Amniotic stem cell (primary cell): ENCODE measurements at regions not wholly inside any gene's neighbourhood (a gene's known extent, or its start where the extent isn't known, plus 50 kb on each side); places are given as distances from the start of the nearest gene placed in this dataset.

Source experiments
- DNase-seq: peaks from one replicate; lab custom pipeline; 2025; lab: John Stamatoyannopoulos, UW

DNA sequence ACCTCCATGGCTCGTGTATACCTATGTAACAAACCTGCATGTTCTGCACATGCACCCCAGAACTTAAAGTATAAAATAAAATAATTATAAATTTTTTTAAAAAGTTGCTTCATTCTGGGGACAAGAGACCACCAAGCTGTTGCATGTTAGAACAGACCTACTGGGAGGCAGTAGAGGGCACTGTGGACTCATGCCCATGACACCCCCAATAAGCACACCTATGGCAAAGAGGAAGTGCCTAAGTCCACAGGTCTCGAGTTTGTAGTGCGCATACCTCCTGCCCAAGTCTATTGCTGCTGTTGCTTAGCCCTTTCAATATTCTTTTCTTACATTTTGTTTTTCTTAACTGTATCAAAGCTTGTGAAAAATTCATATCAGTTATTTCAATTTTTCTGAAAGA, 267.9 kb upstream of the THBS1 start:
- DNase-seq: no peak

DNA sequence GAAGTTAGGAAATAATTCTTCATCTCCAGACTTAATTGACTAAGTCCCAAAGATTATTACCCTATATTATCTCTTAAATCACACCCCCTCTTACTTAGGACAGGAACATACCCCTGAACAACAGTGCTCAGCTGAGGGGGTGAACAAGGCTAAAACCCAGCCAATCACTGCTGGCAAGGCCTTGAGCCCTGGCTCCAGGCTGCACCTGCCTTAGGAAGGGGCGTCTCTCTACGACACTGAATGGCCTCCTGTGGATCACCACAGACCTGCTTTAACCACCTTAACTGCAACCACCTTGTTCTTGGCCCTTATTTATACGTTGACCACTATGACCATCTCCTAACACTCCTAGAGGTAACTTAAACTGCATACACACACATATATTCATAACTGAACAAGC, 267.4 kb upstream of the THBS1 start:
- DNase-seq: no peak

DNA sequence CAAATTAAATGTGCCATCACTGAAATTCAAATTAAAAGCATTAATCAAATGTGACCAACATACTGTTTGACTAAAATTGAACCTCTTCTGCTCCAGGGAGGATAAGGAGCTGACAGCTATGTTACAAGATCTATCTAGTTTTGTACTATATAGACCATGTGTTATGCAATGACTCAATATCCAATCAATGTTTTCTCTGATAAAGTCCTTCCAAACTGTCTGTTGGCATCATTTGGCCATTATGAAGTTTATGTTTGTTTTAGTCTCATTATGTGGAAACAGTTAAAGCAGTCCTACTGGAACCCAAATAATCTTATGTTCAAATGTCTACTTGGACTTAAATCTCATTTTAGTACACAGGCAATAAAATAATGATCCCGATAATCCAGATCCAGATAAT, 267.0 kb upstream of the THBS1 start:
- DNase-seq: no peak

DNA sequence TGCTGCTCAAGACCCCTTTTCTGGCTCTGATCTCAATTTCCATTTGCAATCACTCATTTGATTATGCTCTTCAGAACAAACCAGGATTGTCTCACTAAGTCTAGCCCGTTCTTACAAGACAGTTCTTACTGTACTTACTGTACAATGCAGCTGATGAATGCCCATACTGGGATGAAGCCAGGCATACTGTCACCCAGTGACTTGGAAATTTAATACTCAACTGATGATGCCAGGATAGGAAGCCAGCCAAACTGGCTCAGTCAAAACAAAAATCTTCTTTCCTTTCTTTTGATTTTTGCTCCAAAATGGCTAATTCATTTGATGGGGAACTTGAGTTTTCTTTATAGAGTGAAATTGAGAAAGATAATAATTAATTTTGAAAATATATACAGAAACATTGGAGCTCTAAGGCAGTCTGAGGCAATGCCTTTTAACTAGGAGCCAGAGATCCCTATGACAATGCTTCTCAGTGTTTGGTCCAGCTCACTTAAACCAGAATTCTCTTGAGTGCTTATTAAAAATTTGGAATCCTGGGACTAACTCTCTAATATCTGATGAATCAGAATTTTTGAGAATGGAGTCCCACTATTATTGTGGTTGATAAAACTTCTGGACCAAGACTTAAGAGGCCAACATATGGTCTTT, 265.6 kb upstream of the THBS1 start:
- DNase-seq: no peak

DNA sequence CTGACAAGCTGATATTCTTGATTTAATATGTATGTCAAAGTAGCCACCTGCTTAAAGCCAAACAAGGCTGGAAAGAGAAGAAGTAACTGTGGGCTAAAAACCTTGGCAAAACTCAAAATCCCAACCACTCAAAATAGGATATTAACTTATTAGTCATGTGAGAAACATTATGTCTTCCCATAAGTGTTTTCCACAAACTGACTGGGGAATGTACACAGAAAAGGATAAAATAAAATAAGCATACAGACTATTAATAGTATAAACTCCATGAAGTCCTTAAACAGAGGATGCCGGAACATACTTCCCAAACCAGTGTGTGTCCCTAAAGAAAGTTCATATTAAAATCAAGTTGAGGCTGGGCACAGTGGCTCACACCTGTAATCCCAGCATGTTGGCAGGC, 263.7 kb upstream of the THBS1 start:
- DNase-seq: no peak

DNA sequence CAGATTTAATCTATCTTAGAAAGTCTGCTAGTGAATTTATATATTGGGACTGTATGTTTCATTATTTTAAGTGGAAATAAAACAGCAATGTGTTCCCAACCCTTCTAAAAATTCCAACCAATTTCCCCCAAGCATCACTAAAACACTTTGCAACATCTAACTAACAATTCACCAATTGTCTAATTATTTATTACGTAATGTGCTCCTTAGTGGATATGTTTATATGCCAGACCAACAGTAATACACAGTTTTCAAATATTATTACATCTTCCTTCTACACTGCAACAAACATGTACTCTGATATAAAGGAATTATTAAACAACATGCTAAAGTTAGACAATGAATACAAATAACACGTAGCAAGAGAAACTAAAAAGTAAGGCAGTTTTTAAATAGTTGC, 262.6 kb upstream of the THBS1 start:
- no peak for DNase-seq

DNA sequence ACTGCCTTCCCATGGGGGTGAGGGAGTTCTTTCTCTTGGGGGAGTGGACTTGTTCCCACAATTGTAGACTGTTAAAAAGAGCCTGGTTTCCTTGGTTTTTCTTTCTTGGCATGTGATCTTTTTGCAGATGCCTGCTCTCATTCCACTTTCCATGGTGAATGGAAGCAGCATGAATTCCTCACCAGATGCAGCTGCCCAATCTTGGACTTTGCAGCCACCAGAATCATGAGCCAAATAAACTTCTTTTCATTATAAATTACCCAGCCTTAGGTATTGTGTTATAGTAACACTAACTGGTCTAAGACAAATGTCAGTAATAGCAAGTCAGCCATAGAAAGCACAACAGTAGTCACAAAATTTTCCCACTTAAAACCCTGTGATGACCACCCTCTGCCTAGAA, 260.5 kb upstream of the THBS1 start:
- no peak for DNase-seq

DNA sequence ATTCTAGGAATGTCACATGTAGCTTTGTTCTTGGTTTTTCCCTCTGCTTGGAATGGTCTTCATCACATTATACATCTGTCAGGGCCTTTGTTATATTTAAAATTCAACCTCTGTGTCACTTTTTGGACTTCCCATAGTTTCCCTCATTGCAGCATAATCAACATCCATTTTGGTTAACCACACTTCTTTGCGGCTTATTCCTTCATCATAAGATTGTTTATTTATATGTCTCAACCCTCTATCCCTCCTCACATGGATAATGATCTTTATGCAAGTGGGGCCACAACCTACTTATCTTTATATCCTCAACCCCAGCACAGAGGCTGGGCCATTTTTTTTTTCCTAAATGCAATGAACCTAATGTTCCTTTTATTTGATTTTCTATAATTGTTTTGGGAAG, 260.0 kb upstream of the THBS1 start:
- DNase-seq: no peak

DNA sequence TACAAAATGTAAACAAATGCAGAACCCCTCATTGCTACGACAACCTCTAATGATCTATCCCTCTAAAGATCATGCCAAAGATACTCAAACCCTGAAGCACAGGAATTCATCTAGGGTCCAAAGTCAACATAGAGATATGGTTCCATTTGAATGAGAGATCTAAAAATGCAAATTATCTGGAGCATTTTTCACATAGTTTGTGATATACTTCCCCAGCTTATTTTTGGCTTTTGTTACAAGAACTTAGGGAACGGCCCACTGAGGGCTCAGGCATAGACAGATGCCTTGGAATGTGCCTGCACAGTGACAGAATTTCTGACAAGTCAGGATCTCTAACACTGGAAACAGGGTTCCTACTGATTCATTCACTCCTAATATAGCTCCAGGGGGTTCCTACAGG, 258.9 kb upstream of the THBS1 start:
- peak; percentile 8 for DNase-seq

DNA sequence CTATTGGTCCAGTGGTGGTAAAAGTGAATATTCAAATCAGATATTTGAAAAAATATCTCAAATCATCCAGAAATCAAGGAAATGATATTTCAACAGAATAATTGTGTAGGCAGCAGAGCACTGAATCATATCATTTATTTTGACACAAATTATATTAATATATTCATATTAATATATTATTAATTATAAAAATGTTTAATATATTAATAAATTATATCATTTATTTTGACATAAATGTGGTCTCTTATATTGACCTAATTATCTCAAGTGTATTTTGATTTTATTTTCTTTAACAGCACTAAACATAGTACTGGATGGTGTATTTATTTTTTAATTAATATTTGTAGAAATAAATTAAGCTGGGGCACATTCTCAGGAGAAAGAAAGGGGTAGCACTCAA, 257.7 kb upstream of the THBS1 start:
- DNase-seq: no peak

DNA sequence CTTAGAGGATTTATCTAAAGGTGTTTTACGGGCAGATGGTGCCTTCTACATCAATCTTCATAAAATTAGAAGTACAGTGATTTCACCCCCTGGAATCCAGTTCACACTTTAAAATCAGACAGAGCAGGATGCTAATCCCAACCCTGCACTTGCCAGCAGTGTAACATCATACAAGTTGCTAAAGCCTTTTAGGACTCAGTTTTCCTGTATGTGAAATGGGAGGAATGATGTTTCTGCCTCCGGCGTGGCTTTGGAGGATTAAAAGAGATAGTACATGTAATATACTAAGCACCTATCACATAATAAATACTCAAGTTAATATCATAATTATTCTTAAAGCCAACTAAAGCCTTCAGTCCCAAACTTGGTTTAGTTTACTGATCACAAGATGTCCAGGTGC, 257.2 kb upstream of the THBS1 start:
- no peak for DNase-seq

DNA sequence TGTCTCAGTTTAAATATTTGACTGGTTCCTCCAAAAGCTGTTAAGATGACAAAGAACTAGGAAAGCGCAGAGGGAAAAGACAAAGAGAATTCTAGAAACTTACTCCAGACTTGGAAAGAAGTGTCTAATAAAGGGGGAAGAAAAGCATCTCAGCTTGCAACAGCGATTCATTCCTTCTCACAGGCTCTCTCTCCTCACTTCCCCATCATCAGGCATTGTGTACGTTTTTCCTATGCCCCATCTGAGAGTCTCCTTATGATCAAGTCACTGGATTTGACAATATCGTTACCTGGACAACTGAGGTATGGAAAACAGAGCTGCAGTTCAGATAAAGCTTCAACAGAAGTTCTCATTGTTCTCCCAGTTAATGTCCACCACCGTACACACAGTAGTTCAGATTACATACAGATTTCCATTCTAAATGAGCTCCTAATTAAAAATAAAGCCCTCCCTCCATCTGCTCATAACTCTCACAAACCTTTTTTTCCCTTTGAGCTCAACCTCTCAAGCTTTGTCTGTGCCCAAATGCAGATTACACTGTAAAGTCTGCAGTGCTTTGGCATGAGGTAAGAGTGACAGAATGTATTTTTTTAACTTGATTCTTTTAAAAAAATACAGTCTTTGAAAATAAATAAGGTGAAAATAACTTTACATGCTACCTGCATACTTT, 254.4 kb upstream of the THBS1 start:
- DNase-seq: no peak

DNA sequence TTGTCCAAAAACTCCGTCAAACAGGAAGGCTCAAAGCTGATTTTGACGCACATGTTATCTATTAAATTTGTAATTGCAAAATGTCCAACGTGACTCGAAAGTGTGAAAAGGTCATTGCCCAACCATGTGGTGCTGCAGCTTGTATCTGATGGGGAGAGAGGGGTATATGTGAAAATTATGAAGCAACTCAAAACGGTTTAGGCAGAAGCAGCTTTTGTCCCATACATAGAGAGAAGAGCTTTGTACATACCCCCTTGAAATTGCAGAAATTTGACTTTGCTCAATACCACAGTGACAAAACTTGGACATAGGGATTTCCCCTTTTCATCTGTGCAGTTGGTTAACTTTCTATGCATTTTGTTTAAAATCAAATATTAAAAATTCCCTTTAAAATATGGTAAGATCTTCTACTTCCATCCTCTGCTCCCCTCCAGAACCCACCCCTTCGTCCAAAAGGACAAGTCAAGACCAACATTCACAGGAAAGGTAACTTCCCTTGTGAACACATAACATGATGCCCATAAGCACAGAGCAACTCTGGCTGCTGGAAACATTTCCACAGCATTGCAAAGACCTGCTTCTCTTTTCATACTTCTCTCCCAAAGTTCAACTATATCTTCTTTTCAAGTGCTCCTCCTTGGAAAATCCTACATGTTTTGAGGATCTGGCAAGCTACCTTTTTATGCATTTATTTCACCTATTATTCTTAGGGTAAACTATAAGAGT, 253.7 kb upstream of the THBS1 start:
- no peak for DNase-seq

DNA sequence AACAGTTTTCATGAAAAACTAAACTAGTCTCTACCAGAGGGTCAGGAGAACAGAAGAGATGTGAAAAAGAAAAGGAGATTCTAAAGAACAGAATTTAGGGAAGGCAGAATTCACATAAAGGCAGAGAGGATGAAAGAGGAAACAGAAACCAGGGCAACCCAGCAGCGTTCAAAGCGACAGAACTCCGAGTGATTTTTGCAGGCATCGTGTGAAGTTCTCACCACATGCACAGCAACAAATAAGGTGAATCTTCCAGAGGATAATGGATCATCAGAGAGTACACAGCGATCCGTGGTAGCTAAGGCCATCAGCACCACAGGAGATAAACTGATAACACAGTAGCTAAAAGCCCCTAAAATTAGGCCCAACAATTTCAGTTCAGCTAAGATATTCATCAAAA, 250.8 kb upstream of the THBS1 start:
- DNase-seq: no peak

DNA sequence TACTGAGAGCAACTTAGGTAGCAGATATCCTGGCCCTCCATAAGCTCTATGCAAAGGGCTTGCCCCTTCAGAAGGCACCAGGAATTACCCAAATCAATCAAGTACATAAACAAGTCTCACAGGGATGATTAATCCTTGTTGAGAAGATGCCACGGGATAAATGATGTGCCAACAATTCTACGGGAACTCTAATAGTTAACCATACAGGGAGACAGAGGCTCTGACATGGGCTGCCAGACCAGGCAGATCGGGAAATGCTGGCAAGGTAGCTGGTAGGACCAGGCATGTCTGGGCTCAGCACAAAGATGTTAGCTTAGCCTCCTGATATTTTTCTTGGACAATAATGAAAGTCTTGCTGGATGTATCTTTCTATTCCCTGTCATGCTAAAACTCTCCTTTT, 249.3 kb upstream of the THBS1 start:
- DNase-seq: no peak

DNA sequence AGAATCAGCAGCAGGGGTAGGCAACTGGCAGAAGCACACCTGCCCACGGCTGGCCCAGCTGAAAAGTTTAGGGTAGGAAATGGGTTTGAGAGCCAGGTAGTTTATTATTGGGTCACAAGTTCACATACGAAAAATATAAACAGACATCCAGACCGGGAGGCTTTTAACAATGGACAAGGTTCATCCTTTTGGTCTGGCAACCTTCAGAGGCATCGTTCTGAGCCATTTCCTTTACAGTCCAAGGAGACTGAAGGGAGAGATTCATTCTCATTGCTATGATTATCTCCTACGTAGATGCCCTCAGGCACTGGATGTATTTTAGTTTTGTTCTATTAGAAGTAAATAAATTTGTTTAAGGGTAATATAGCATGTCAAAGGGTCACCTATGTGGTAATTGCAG, 248.0 kb upstream of the THBS1 start:
- no peak for DNase-seq

DNA sequence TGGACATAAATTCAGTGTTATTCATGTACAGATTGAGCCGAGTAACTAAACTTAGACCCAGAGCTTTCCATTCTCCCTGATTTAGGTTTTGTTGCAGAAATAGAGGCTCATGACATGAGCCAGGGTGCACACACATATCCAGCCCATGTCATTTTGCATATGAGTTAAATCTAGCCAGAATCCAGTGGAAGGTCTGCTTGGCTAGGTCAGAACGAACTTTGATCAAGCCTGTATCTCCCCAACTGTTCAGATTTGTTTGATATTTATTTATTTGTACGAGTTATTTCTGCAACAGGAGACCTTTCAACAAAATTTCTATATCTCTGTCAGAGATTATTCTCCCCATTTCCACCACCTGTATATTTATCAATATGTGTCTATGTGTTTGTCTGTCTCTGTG, 247.5 kb upstream of the THBS1 start:
- no peak for DNase-seq

DNA sequence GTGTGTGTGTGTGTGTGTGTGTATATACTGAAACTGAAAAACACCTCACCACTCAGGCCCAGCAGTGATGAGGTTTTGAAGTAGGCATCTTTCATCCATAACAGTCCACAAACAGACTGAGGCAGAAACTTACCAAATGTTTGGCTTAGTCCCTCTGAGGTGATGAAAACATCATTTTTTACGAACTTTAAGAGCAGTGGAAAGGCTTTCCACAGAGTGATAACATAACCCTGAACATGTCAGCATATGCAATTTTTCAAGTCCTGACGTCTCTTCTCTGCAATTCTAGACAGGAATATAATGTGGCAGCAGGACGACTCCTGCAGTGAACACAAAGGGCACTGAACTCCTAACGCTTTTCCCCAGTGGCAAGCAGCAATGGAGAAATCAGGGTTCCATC, 247.0 kb upstream of the THBS1 start:
- no peak for DNase-seq

DNA sequence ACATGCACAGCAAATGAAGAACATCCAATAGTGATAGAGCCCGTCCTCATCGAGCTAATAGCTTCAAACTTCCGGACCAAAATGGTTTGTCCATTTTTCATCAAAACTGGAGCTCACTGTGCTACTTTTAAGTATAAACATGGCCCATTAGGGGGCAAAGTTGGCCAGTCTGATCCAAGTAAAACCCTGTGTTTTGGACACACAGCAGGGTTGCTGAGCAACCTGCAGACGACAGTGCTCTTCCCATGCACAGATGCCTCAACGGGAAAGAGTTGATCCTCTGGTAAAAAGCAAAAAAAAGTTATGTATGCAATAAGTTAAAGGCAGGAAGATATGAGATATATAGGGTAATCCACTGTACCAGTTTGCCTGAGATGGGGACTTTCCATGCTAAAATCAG, 244.0 kb upstream of the THBS1 start:
- no peak for DNase-seq

DNA sequence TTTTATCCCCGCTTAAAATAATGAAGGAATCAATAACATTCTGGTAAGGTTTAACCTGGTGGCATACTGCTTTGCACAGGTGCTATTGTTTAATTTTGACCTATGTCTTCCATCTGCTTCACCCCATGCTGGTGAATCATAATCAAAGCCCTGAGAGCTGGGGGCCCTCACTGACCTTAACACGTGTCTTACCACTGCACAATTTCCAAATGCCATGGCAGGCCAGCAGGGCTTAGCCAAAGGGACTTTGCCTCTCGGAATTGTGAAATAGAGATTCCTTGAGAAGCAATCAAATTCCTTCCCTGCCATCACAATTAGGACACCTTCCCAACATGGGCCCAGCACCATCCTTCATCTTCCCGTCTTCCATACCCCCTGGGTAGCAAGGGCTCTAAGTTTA, 242.6 kb upstream of the THBS1 start:
- no peak for DNase-seq

DNA sequence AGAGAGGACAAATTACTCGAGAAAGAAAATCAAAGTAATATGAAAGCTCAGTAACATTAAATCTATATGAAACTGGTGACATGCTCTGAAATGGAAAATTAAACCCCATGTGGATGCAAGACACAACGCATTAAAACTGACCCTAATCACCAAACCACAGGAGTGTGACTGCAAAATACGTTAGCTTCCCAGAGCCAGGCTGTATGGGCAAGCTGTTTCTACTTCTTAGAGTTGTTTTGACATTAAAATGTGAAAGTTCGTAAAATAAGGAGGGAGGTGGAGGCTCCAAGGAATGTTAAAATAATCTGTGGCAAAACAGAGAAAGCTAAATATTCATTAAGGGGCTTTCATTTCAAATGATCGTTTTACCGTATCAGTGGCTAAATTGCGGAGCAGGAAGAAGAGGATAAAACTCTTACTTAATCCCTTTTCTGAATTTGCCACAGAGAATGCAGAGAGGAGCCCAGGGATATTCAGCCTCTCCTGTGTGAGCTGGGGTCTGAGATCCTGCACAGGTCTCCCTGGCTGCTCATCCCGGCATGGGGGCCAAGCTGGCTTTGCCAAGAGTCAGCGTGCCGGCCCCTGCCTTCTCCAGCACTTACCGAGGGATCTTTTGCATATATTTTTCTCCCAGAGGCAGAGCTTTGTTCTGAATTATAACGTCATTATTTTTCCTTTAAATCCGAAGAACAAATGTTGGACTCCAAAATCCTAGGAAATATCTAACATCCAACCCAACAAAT, 239.8 kb upstream of the THBS1 start:
- no peak for DNase-seq

DNA sequence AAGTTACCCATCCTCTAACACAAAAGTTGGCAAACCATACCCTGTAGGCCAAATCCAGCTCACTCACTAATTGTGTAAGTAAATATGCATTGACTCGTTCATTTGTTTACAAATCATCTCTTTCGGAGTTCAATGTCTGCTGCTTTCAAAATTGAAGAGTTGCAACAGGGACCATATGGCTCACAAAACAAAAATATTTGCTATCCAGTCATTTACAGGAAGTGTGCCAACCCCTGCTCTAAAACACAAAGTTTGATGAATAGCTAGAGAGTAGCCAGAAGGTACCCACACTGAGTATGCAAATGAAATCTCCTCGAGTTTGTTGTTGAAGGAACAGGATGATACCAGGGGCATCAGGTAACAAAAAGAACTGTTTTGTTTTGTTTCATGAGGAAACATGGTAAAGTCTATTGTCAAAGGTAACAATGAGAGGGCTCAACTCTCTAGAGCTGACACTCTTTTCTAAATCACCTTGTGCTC, 236.2 kb upstream of the THBS1 start:
- no peak for DNase-seq

DNA sequence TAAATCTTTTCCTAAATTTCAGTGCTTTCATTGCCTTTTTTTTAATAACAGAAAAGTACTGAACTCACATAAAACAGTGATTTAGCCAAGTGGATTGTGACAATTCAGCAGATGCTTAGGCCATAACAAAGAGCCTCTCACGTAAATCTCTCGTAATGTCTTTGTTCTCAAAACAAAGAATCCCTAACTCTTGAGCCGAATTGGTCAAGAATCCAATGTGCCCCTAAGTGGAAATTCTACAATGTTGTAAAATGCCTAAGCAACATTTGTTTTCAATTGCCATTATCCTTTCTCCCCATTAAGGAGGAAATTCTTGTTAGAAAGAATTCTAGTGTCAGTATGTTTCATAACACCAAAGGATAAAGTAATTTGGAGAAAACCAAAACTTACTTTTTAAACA, 235.7 kb upstream of the THBS1 start:
- DNase-seq: no peak
